ENCODE measurements at regions not wholly inside any gene's neighbourhood (a gene's known extent, or its start where the extent isn't known, plus 50 kb on each side); places are given as distances from the start of the nearest gene placed in this dataset.

DNA sequence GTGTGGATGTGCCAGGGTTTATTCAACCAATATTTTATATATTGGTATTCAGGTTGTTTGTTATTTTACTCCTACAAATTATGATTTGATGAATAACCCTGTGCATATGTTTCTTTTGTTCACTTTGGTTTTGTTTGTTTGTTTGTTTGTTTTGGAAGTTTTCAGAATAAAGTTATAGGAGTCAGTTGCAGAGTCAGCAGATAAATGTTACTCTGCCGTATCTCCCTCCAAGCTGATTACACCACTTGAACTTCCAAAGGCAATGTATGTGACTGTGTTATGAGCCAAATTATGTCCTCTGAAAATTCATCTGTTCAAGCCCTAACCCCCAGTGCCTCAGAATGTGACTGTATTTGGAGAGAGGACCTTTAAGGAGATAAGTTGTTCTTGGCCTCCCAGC lies 497.5 kb downstream of the TNS1 start:
- no peaks in the 10 kb centered on the region for H3K4me1 ChIP-seq (ENCODE audit: control insufficient read depth, low read length)
- H4K20me1 ChIP-seq (ENCODE audit: control insufficient read depth, insufficient read depth, low read depth, low read length) = no peaks in the 10 kb centered on the region
- H3K27ac ChIP-seq (ENCODE audit: low read depth, low read length) = no peak overlapping the region
- H3K9me3 ChIP-seq (ENCODE audit: control insufficient read depth, insufficient read depth, low read length) = no peaks in the 10 kb centered on the region
- no peaks in the 10 kb centered on the region for H3K79me2 ChIP-seq (ENCODE audit: control insufficient read depth, low read length)
- H3F3A ChIP-seq (ENCODE audit: control insufficient read depth, insufficient read depth) = no peaks in the 10 kb centered on the region
- H3K27me3 ChIP-seq (ENCODE audit: control insufficient read depth, low read length) = peaks cover 3% of the 10 kb centered on the region; the same call in 1 of the 2 replicates
- no peak overlapping the region for H3K4me2 ChIP-seq (ENCODE audit: low read length)
- H3K36me3 ChIP-seq (ENCODE audit: control insufficient read depth, low read length) = no peaks in the 10 kb centered on the region
- TF ChIP-seq, protein P1, sequence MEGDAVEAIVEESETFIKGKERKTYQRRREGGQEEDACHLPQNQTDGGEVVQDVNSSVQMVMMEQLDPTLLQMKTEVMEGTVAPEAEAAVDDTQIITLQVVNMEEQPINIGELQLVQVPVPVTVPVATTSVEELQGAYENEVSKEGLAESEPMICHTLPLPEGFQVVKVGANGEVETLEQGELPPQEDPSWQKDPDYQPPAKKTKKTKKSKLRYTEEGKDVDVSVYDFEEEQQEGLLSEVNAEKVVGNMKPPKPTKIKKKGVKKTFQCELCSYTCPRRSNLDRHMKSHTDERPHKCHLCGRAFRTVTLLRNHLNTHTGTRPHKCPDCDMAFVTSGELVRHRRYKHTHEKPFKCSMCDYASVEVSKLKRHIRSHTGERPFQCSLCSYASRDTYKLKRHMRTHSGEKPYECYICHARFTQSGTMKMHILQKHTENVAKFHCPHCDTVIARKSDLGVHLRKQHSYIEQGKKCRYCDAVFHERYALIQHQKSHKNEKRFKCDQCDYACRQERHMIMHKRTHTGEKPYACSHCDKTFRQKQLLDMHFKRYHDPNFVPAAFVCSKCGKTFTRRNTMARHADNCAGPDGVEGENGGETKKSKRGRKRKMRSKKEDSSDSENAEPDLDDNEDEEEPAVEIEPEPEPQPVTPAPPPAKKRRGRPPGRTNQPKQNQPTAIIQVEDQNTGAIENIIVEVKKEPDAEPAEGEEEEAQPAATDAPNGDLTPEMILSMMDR (IDR thresholded peaks at IDR 0.05; ENCODE audit: low read depth, low read length, poor library complexity, severe bottlenecking) = no peak
- TF ChIP-seq EZH2phosphoT487 (IDR thresholded peaks at IDR 0.05; ENCODE audit: borderline replicate concordance, low read length) = no peak
- H3K9me2 ChIP-seq (replicated peaks; ENCODE audit: control insufficient read depth, low read length) = no peaks in the 10 kb centered on the region
- H3K4me3 ChIP-seq (ENCODE audit: low read length) = no peak overlapping the region

- H3K4me1 ChIP-seq (ENCODE audit: control insufficient read depth, low read length) = no peaks in the 10 kb centered on the region
- no peaks in the 10 kb centered on the region for H3K9me3 ChIP-seq (ENCODE audit: control insufficient read depth, insufficient read depth, low read length)
- H3K4me3 ChIP-seq (ENCODE audit: low read length) = no peak overlapping the region
- H3K36me3 ChIP-seq (ENCODE audit: control insufficient read depth, low read length) = no peaks in the 10 kb centered on the region
- no peaks in the 10 kb centered on the region for H3K79me2 ChIP-seq (ENCODE audit: control insufficient read depth, low read length)
- TF ChIP-seq, protein P1 (IDR thresholded peaks at IDR 0.05; ENCODE audit: low read depth, low read length, poor library complexity, severe bottlenecking) = no peak
- TF ChIP-seq EZH2phosphoT487 (IDR thresholded peaks at IDR 0.05; ENCODE audit: borderline replicate concordance, low read length) = no peak
- no peak overlapping the region for H3K27ac ChIP-seq (ENCODE audit: low read depth, low read length)
- H4K20me1 ChIP-seq (ENCODE audit: control insufficient read depth, insufficient read depth, low read depth, low read length) = no peaks in the 10 kb centered on the region
- no peaks in the 10 kb centered on the region for H3K27me3 ChIP-seq (ENCODE audit: control insufficient read depth, low read length)
- no peaks in the 10 kb centered on the region for H3K9me2 ChIP-seq (replicated peaks; ENCODE audit: control insufficient read depth, low read length)
- H3F3A ChIP-seq (ENCODE audit: control insufficient read depth, insufficient read depth) = no peaks in the 10 kb centered on the region
- no peak overlapping the region for H3K4me2 ChIP-seq (ENCODE audit: low read length)
Measured at GRCh38 chr2:217501887-217502286, 500.9 kb downstream of the TNS1 start.

DNA sequence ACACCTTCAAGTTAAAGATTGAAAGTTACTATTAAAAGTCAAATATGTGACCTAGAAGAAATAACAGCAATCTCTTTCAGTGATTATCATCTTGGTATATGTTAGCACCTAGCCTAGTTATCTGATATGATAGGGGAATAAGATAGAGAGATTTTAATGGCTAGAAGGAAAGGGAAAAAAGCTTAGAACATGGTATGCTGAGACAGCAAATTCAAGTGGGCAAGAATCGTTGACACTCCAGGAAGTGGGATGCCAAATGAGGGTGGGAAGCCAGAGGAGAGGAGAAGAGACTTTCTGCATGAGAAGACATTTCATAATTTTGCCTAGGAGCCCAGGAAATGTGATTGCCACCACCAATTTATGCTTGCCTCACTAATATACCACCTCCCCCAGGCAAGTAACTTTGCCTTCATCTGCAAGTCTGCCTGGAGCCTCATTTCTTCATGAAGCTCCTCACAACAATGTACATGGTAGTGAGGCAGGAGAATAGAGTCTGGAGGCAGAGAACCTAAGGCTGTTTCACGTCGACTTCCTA lies 504.9 kb downstream of the TNS1 start:
- H3K27ac ChIP-seq (ENCODE audit: low read depth, low read length) = no peak overlapping the region
- no peaks in the 10 kb centered on the region for H3K27me3 ChIP-seq (ENCODE audit: control insufficient read depth, low read length)
- H3K4me3 ChIP-seq (ENCODE audit: low read length) = no peak overlapping the region
- no peaks in the 10 kb centered on the region for H3K79me2 ChIP-seq (ENCODE audit: control insufficient read depth, low read length)
- no peaks in the 10 kb centered on the region for H4K20me1 ChIP-seq (ENCODE audit: control insufficient read depth, insufficient read depth, low read depth, low read length)
- no peaks in the 10 kb centered on the region for H3K36me3 ChIP-seq (ENCODE audit: control insufficient read depth, low read length)
- no peak for TF ChIP-seq EZH2phosphoT487 (IDR thresholded peaks at IDR 0.05; ENCODE audit: borderline replicate concordance, low read length)
- TF ChIP-seq, protein P1 (IDR thresholded peaks at IDR 0.05; ENCODE audit: low read depth, low read length, poor library complexity, severe bottlenecking) = no peak
- H3K9me3 ChIP-seq (ENCODE audit: control insufficient read depth, insufficient read depth, low read length) = no peaks in the 10 kb centered on the region
- no peak overlapping the region for H3K4me2 ChIP-seq (ENCODE audit: low read length)
- H3F3A ChIP-seq (ENCODE audit: control insufficient read depth, insufficient read depth) = no peaks in the 10 kb centered on the region
- H3K9me2 ChIP-seq (replicated peaks; ENCODE audit: control insufficient read depth, low read length) = no peaks in the 10 kb centered on the region
- no peaks in the 10 kb centered on the region for H3K4me1 ChIP-seq (ENCODE audit: control insufficient read depth, low read length)

All from DOHH2 (cell line).